22Rv1 (cell line): ENCODE measurements at regions not wholly inside any gene's neighbourhood (a gene's known extent, or its start where the extent isn't known, plus 50 kb on each side); places are given as distances from the start of the nearest gene placed in this dataset.

Experiments used
- ZFX ChIP-seq: fragments of 450-650 bp; IDR thresholded peaks from 2 replicates; pipeline ENCODE4 v1.6.1; 2017; ENCODE audit warnings: antibody characterized with exemption, borderline replicate concordance
- TF ChIP-seq, protein P1 (sequence below): fragments of 450-650 bp; IDR thresholded peaks from 2 replicates; pipeline ENCODE4 v1.5.1; 2017; ENCODE audit warnings: mild to moderate bottlenecking

GRCh38 chr9:80375477-80375876 is 803.7 kb downstream of the TLE4 start:
- TF ChIP-seq, protein P1, sequence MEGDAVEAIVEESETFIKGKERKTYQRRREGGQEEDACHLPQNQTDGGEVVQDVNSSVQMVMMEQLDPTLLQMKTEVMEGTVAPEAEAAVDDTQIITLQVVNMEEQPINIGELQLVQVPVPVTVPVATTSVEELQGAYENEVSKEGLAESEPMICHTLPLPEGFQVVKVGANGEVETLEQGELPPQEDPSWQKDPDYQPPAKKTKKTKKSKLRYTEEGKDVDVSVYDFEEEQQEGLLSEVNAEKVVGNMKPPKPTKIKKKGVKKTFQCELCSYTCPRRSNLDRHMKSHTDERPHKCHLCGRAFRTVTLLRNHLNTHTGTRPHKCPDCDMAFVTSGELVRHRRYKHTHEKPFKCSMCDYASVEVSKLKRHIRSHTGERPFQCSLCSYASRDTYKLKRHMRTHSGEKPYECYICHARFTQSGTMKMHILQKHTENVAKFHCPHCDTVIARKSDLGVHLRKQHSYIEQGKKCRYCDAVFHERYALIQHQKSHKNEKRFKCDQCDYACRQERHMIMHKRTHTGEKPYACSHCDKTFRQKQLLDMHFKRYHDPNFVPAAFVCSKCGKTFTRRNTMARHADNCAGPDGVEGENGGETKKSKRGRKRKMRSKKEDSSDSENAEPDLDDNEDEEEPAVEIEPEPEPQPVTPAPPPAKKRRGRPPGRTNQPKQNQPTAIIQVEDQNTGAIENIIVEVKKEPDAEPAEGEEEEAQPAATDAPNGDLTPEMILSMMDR: no peak
- TF ChIP-seq ZFX: no peak
